ENCODE measurements at regions not wholly inside any gene's neighbourhood (a gene's known extent, or its start where the extent isn't known, plus 50 kb on each side); places are given as distances from the start of the nearest gene placed in this dataset.
A peak's percentile ranks its signal among the peaks of the same experiment; 100 is the strongest.
"Not testable (repeated sequence)": the region's sequence is repeated elsewhere in the genome, so short reads cannot be mapped to it uniquely, and the experiment has no call there.

GRCh38 chr12:104906695-104907094, 51.4 kb downstream of the SLC41A2 start:
- H3K27me3 ChIP-seq (ENCODE audit: low read length) = no peaks in the 10 kb centered on the region
- no peak overlapping the region for H2AFZ ChIP-seq (ENCODE audit: low read length)
- no peaks in the 10 kb centered on the region for H3K36me3 ChIP-seq (ENCODE audit: insufficient read depth, low read length)
- DNase-seq = no peak
- H3K79me2 ChIP-seq (ENCODE audit: low read length) = no peaks in the 10 kb centered on the region
- H3K9me2 ChIP-seq (replicated peaks; ENCODE audit: insufficient read depth, low read length) = no peaks in the 10 kb centered on the region
- H3K9me3 ChIP-seq (ENCODE audit: low read length) = no peaks in the 10 kb centered on the region
- H3K4me3 ChIP-seq (ENCODE audit: low read length) = no peak overlapping the region
- no peaks in the 10 kb centered on the region for H3K4me1 ChIP-seq (ENCODE audit: low read length)
- no peak overlapping the region for H3K4me2 ChIP-seq (ENCODE audit: low read depth, low read length, poor library complexity, severe bottlenecking)
- no peak overlapping the region for H3K9ac ChIP-seq (ENCODE audit: low read length)
- no peak overlapping the region for H3K27ac ChIP-seq (ENCODE audit: low read length)
- H4K20me1 ChIP-seq (ENCODE audit: insufficient read depth, low read depth, low read length) = no peaks in the 10 kb centered on the region

DNA sequence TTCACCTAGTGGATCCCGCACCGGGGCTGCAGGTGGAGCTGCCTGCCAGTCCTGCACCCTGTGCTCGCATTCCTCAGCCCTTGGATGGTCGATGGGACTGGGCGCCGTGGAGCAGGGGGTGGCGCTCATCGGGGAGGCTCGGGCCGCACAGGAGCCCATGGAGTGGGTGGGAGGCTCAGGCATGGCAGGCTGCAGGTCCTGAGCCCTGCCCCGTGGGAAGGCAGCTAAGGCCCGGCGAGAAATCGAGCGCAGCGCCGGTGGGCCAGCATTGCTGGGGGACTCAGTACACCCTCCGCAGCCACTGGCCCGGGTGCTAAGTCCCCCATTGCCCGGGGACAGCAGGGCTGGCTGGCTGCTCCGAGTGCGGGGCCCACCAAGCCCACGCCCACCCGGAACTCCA, 52.6 kb downstream of the SLC41A2 start:
- not testable (repeated sequence) for DNase-seq; H3K27ac ChIP-seq (ENCODE audit: low read length); H3K9me2 ChIP-seq (replicated peaks; ENCODE audit: insufficient read depth, low read length); H3K79me2 ChIP-seq (ENCODE audit: low read length); H3K27me3 ChIP-seq (ENCODE audit: low read length); H3K4me2 ChIP-seq (ENCODE audit: low read depth, low read length, poor library complexity, severe bottlenecking); H3K4me1 ChIP-seq (ENCODE audit: low read length); H3K9me3 ChIP-seq (ENCODE audit: low read length); H2AFZ ChIP-seq (ENCODE audit: low read length); H3K4me3 ChIP-seq (ENCODE audit: low read length); H4K20me1 ChIP-seq (ENCODE audit: insufficient read depth, low read depth, low read length); H3K9ac ChIP-seq (ENCODE audit: low read length); H3K36me3 ChIP-seq (ENCODE audit: insufficient read depth, low read length)

DNA sequence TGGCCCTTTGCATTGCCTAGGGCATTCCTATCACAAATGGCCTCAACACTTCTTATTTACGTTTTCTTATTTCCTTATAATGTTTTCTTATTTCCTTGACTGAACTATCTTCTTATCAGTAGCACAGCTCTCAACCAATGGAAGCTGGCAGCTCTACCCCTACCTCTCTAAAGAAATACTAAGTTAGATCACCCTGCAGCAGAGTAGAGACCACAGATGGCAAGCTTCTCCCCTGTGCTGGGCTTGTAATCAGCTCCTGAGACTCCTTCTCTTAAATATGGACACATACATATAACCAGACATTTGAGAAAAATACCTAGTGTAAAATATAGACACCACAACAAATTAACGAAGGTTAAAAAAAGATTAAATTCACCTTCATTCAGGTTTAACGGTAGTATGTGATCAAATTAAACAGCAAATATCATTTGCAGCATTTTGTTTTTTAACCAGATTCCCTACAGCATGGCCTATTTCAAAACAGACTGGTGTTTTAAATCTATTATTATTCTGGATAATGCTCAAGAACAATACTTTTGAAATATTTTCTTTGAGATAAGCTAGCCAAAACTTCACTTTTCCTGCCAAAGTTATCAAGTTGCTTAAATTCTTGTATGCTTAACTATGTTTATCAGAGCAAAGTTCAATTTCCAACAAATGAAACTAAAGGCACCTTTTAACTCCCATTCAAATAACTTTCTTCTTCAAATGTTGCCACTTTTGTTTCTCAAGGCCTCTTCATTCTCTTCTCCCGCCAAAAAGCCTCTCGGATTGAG, 54.3 kb downstream of the SLC41A2 start:
- no peak overlapping the region for H3K9ac ChIP-seq (ENCODE audit: low read length)
- H3K27me3 ChIP-seq (ENCODE audit: low read length) = no peaks in the 10 kb centered on the region
- H3K79me2 ChIP-seq (ENCODE audit: low read length) = no peaks in the 10 kb centered on the region
- H3K4me3 ChIP-seq (ENCODE audit: low read length) = no peak overlapping the region
- no peaks in the 10 kb centered on the region for H3K9me2 ChIP-seq (replicated peaks; ENCODE audit: insufficient read depth, low read length)
- no peaks in the 10 kb centered on the region for H4K20me1 ChIP-seq (ENCODE audit: insufficient read depth, low read depth, low read length)
- H2AFZ ChIP-seq (ENCODE audit: low read length) = no peak overlapping the region
- no peak overlapping the region for H3K4me2 ChIP-seq (ENCODE audit: low read depth, low read length, poor library complexity, severe bottlenecking)
- no peaks in the 10 kb centered on the region for H3K36me3 ChIP-seq (ENCODE audit: insufficient read depth, low read length)
- no peak overlapping the region for H3K27ac ChIP-seq (ENCODE audit: low read length)
- no peak for DNase-seq
- H3K9me3 ChIP-seq (ENCODE audit: low read length) = no peaks in the 10 kb centered on the region
- H3K4me1 ChIP-seq (ENCODE audit: low read length) = no peaks in the 10 kb centered on the region

DNA sequence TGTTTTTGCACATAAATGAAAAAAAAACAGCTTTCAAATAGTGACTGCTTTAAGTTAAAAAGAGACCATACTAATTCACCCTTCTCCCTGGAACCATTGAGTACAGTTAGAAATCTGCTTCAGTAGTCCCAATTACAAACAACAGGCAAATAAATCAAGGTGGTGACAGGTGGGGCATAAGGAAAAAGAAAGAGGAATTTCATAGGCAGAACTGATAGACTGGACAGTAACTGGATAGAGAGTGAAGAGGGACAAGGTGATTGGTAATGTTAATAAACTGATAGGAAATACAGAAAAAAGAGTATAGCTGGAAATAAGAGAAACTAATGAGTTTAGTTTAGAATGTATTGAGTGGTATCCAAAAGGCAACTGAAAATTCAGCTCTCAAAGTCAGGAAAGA, 56.0 kb downstream of the SLC41A2 start:
- Histone ChIP-seq H3K4me2 (ENCODE audit: low read depth, low read length, poor library complexity, severe bottlenecking) (no peak overlapping the region), H3K9me2 (replicated peaks; ENCODE audit: insufficient read depth, low read length) (no peaks in the 10 kb centered on the region), H2AFZ (ENCODE audit: low read length) (no peak overlapping the region), H3K9me3 (ENCODE audit: low read length) (no peaks in the 10 kb centered on the region), H3K27ac (ENCODE audit: low read length) (no peak overlapping the region), H3K4me3 (ENCODE audit: low read length) (no peak overlapping the region), H3K36me3 (ENCODE audit: insufficient read depth, low read length) (no peaks in the 10 kb centered on the region), H3K27me3 (ENCODE audit: low read length) (no peaks in the 10 kb centered on the region), H3K4me1 (ENCODE audit: low read length) (no peaks in the 10 kb centered on the region), H3K9ac (ENCODE audit: low read length) (no peak overlapping the region), H3K79me2 (ENCODE audit: low read length) (no peaks in the 10 kb centered on the region), H4K20me1 (ENCODE audit: insufficient read depth, low read depth, low read length) (no peaks in the 10 kb centered on the region)
- no peak for DNase-seq

GRCh38 chr12:104896710-104897109, 61.4 kb downstream of the SLC41A2 start:
- no peaks in the 10 kb centered on the region for H4K20me1 ChIP-seq (ENCODE audit: insufficient read depth, low read depth, low read length)
- no peak overlapping the region for H3K4me2 ChIP-seq (ENCODE audit: low read depth, low read length, poor library complexity, severe bottlenecking)
- DNase-seq = no peak
- H3K27ac ChIP-seq (ENCODE audit: low read length) = no peak overlapping the region
- no peaks in the 10 kb centered on the region for H3K4me1 ChIP-seq (ENCODE audit: low read length)
- H3K79me2 ChIP-seq (ENCODE audit: low read length) = no peaks in the 10 kb centered on the region
- no peaks in the 10 kb centered on the region for H3K27me3 ChIP-seq (ENCODE audit: low read length)
- H3K9me3 ChIP-seq (ENCODE audit: low read length) = no peaks in the 10 kb centered on the region
- H3K36me3 ChIP-seq (ENCODE audit: insufficient read depth, low read length) = no peaks in the 10 kb centered on the region
- no peak overlapping the region for H2AFZ ChIP-seq (ENCODE audit: low read length)
- H3K9me2 ChIP-seq (replicated peaks; ENCODE audit: insufficient read depth, low read length) = no peaks in the 10 kb centered on the region
- H3K9ac ChIP-seq (ENCODE audit: low read length) = no peak overlapping the region
- H3K4me3 ChIP-seq (ENCODE audit: low read length) = no peak overlapping the region

DNA sequence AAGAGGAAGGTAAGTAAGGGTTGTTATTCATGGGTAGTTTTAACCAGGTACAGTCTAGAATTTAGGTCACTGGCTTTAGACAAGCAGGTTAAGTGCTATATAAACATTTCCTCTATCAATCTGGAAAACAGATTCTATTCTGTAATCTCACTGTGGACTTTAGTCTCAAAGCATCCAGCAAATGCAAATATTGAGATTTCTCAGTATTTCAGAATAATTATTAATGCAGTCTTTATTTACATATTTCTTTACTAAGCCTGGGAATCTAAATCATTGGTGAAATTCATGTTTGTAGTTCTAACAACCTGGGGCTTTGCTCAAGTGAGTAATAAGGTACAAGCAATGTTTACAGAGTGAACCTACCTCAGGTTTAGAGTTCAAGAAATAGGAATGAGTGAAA, 61.9 kb downstream of the SLC41A2 start:
- H3K9me2 ChIP-seq (replicated peaks; ENCODE audit: insufficient read depth, low read length) = no peaks in the 10 kb centered on the region
- DNase-seq = no peak
- H3K27ac ChIP-seq (ENCODE audit: low read length) = no peak overlapping the region
- H3K4me1 ChIP-seq (ENCODE audit: low read length) = peaks cover under 1% of the 10 kb centered on the region
- no peaks in the 10 kb centered on the region for H3K36me3 ChIP-seq (ENCODE audit: insufficient read depth, low read length)
- H3K9ac ChIP-seq (ENCODE audit: low read length) = no peak overlapping the region
- H3K4me3 ChIP-seq (ENCODE audit: low read length) = no peak overlapping the region
- H3K4me2 ChIP-seq (ENCODE audit: low read depth, low read length, poor library complexity, severe bottlenecking) = no peak overlapping the region
- H4K20me1 ChIP-seq (ENCODE audit: insufficient read depth, low read depth, low read length) = no peaks in the 10 kb centered on the region
- H3K27me3 ChIP-seq (ENCODE audit: low read length) = no peaks in the 10 kb centered on the region
- no peaks in the 10 kb centered on the region for H3K9me3 ChIP-seq (ENCODE audit: low read length)
- no peak overlapping the region for H2AFZ ChIP-seq (ENCODE audit: low read length)
- no peaks in the 10 kb centered on the region for H3K79me2 ChIP-seq (ENCODE audit: low read length)

DNA sequence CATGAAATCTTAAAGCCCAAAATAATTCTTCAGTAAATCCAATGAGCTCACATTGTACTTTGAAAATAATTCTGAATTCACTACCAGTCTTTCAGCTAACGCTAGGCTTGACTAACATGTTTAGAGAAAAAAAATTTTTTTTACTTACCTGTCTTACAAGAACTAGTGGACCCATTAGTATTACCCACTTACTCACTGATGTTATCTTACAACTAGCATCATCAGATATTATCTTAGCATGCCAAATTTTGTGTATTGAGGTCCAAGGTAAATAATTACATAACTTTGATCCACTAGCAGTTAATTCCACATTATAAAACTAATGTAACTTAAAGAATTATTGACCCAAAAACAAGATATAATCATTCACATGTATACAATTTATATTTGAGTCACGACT, 62.7 kb downstream of the SLC41A2 start:
- Histone ChIP-seq H3K9me2 (replicated peaks; ENCODE audit: insufficient read depth, low read length) (no peaks in the 10 kb centered on the region), H3K27me3 (ENCODE audit: low read length) (no peaks in the 10 kb centered on the region), H3K36me3 (ENCODE audit: insufficient read depth, low read length) (no peaks in the 10 kb centered on the region), H3K4me1 (ENCODE audit: low read length) (peaks cover 8% of the 10 kb centered on the region), H3K4me2 (ENCODE audit: low read depth, low read length, poor library complexity, severe bottlenecking) (no peak overlapping the region), H3K27ac (ENCODE audit: low read length) (no peak overlapping the region), H2AFZ (ENCODE audit: low read length) (no peak overlapping the region), H3K4me3 (ENCODE audit: low read length) (no peak overlapping the region), H3K9me3 (ENCODE audit: low read length) (no peaks in the 10 kb centered on the region), H3K79me2 (ENCODE audit: low read length) (no peaks in the 10 kb centered on the region), H3K9ac (ENCODE audit: low read length) (no peak overlapping the region), H4K20me1 (ENCODE audit: insufficient read depth, low read depth, low read length) (no peaks in the 10 kb centered on the region)
- DNase-seq = no peak

GRCh38 chr12:104890476-104891096, 67.5 kb downstream of the SLC41A2 start:
- Histone ChIP-seq H3K9me3 (ENCODE audit: low read length) (no peaks in the 10 kb centered on the region), H3K4me2 (ENCODE audit: low read depth, low read length, poor library complexity, severe bottlenecking) (peak overlapping the region; percentile 49), H3K79me2 (ENCODE audit: low read length) (no peaks in the 10 kb centered on the region), H3K9me2 (replicated peaks; ENCODE audit: insufficient read depth, low read length) (no peaks in the 10 kb centered on the region), H3K4me3 (ENCODE audit: low read length) (no peak overlapping the region), H3K27ac (ENCODE audit: low read length) (no peak overlapping the region), H4K20me1 (ENCODE audit: insufficient read depth, low read depth, low read length) (no peaks in the 10 kb centered on the region), H3K9ac (ENCODE audit: low read length) (no peak overlapping the region), H3K36me3 (ENCODE audit: insufficient read depth, low read length) (no peaks in the 10 kb centered on the region), H3K4me1 (ENCODE audit: low read length) (peaks cover 19% of the 10 kb centered on the region), H2AFZ (ENCODE audit: low read length) (peak overlapping the region; percentile 0; the same call in 1 of the 2 replicates), H3K27me3 (ENCODE audit: low read length) (no peaks in the 10 kb centered on the region)
- DNase-seq = peak; percentile 72
